ENCODE measurements at regions not wholly inside any gene's neighbourhood (a gene's known extent, or its start where the extent isn't known, plus 50 kb on each side); places are given as distances from the start of the nearest gene placed in this dataset.
"Not testable (repeated sequence)": the region's sequence is repeated elsewhere in the genome, so short reads cannot be mapped to it uniquely, and the experiment has no call there.

DNA sequence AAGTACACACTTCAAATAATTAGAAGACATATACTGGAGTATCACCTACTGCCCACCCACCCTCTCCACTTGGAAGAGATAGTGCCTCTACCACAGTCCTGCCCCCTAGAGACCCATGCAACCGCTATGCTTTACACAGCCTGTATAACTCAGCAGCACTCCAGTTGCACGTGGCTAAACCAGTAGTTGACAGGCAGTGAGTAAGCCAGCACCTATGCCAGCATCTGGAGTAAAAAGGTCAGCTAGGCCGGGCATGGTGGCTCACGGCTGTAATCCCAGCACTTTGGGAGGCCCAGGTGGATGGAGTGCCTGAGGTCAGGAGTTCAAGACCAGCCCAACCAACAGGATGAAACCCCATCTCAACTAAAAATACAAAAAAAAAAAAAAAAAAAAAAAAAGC lies 356.4 kb downstream of the NR2F1-AS1 start:
- no peak for TF ChIP-seq EZH2phosphoT487 (IDR thresholded peaks at IDR 0.05; ENCODE audit: low read depth)
- TF ChIP-seq, protein P1, sequence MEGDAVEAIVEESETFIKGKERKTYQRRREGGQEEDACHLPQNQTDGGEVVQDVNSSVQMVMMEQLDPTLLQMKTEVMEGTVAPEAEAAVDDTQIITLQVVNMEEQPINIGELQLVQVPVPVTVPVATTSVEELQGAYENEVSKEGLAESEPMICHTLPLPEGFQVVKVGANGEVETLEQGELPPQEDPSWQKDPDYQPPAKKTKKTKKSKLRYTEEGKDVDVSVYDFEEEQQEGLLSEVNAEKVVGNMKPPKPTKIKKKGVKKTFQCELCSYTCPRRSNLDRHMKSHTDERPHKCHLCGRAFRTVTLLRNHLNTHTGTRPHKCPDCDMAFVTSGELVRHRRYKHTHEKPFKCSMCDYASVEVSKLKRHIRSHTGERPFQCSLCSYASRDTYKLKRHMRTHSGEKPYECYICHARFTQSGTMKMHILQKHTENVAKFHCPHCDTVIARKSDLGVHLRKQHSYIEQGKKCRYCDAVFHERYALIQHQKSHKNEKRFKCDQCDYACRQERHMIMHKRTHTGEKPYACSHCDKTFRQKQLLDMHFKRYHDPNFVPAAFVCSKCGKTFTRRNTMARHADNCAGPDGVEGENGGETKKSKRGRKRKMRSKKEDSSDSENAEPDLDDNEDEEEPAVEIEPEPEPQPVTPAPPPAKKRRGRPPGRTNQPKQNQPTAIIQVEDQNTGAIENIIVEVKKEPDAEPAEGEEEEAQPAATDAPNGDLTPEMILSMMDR (IDR thresholded peaks at IDR 0.05; ENCODE audit: low read depth, low read length): no peak

DNA sequence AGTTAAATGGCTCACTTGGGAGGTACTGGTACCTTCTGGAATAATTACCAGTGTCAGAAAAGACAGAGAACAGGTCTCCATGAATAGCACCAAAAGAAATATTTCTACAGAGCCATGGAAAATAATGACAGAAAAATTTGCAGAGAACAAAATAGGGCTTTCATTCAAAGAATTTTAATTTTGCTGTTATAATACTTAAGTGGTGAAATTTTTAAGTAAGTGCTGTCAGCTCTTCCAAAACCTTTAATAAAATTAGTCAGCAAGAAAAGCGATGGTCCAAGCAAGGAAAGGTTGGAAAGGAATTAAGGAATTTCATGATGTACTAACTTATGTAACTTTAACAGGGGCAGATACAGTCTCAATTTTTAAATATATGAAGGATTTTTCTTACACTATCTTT lies 359.2 kb downstream of the NR2F1-AS1 start:
- H2AFZ ChIP-seq (ENCODE audit: low read depth, low read length): no peak overlapping the region
- no peaks in the 10 kb centered on the region for H3K4me1 ChIP-seq (ENCODE audit: low read length)
- H3K9me3 ChIP-seq (ENCODE audit: insufficient read depth, low read length): no peaks in the 10 kb centered on the region
- no peaks in the 10 kb centered on the region for H3K27me3 ChIP-seq (ENCODE audit: low read depth, low read length)
- H3K36me3 ChIP-seq (replicated peaks; ENCODE audit: low read depth, low read length): no peaks in the 10 kb centered on the region
- H3K79me2 ChIP-seq (ENCODE audit: low read length): no peaks in the 10 kb centered on the region
- no peak overlapping the region for H3K27ac ChIP-seq (ENCODE audit: low read length)
- TF ChIP-seq, protein P1 (IDR thresholded peaks at IDR 0.05; ENCODE audit: low read depth, low read length): no peak
- no peak for TF ChIP-seq EZH2phosphoT487 (IDR thresholded peaks at IDR 0.05; ENCODE audit: low read depth)
- H4K20me1 ChIP-seq (ENCODE audit: insufficient read depth, low read length): no peaks in the 10 kb centered on the region
- H3K4me2 ChIP-seq (ENCODE audit: low read length): no peak overlapping the region
- H3K4me3 ChIP-seq (ENCODE audit: low read length): no peak overlapping the region
- H3K9ac ChIP-seq (ENCODE audit: low read length): no peak overlapping the region

More for the DNA sequence above, 356.4 kb downstream of the NR2F1-AS1 start:
- H2AFZ ChIP-seq (ENCODE audit: low read depth, low read length): no peak overlapping the region
- no peaks in the 10 kb centered on the region for H3K9me3 ChIP-seq (ENCODE audit: insufficient read depth, low read length)
- H3K27ac ChIP-seq (ENCODE audit: low read length): no peak overlapping the region
- H3K27me3 ChIP-seq (ENCODE audit: low read depth, low read length): no peaks in the 10 kb centered on the region
- H4K20me1 ChIP-seq (ENCODE audit: insufficient read depth, low read length): no peaks in the 10 kb centered on the region
- no peak overlapping the region for H3K9ac ChIP-seq (ENCODE audit: low read length)
- H3K36me3 ChIP-seq (replicated peaks; ENCODE audit: low read depth, low read length): no peaks in the 10 kb centered on the region
- no peak overlapping the region for H3K4me3 ChIP-seq (ENCODE audit: low read length)
- no peaks in the 10 kb centered on the region for H3K79me2 ChIP-seq (ENCODE audit: low read length)
- no peaks in the 10 kb centered on the region for H3K4me1 ChIP-seq (ENCODE audit: low read length)
- no peak overlapping the region for H3K4me2 ChIP-seq (ENCODE audit: low read length)

DNA sequence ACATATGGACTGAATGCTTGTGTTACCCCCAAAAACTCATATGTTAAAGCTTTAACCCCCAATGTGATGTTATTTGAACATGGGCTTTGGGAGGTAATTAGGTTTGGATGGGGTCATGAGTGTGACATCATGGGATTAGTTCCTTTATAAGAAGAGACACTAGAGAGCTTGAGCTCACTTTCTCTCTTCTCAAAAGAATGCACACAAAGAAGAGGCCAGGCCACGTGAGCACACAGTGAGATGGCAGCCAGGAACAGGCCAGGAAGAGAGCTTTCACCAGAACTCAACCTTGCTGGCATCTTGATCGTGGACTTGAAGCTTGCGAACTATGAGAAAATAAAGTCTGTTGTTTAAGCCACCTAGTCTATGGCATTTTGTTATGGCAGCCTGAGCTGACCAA lies 360.6 kb downstream of the NR2F1-AS1 start:
- Histone ChIP-seq H3K79me2 (ENCODE audit: low read length) (no peaks in the 10 kb centered on the region), H3K4me3 (ENCODE audit: low read length) (no peak overlapping the region), H4K20me1 (ENCODE audit: insufficient read depth, low read length) (no peaks in the 10 kb centered on the region), H3K9ac (ENCODE audit: low read length) (no peak overlapping the region), H3K4me1 (ENCODE audit: low read length) (no peaks in the 10 kb centered on the region), H3K4me2 (ENCODE audit: low read length) (no peak overlapping the region), H3K27ac (ENCODE audit: low read length) (no peak overlapping the region), H3K27me3 (ENCODE audit: low read depth, low read length) (no peaks in the 10 kb centered on the region), H3K9me3 (ENCODE audit: insufficient read depth, low read length) (no peaks in the 10 kb centered on the region), H3K36me3 (replicated peaks; ENCODE audit: low read depth, low read length) (no peaks in the 10 kb centered on the region), H2AFZ (ENCODE audit: low read depth, low read length) (no peak overlapping the region)
- TF ChIP-seq, protein P1 (IDR thresholded peaks at IDR 0.05; ENCODE audit: low read depth, low read length): no peak
- TF ChIP-seq EZH2phosphoT487 (IDR thresholded peaks at IDR 0.05; ENCODE audit: low read depth): no peak

DNA sequence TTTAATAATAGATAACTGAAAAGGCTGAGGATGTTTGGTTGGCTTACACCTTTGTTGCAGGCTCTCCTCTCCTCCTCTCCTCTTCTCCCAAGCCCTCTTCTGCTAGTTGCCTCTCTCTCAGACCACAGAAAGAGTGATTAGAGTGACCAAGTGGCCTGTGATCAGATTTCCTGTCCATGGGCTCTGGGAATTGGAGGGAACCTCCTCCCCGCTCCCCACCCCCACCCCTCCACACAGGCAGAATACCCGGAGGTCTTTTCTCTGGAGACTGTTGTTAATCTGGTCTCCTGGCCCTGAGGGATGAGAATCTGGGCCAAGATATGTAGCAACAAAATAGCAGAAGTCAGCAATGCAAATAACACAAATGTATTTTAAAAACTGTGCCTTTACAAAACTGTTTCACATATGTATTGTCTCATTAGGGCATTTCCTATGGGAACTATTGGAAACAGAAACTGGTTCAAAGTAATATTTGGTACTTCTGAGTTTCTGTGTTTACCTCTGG lies 361.3 kb downstream of the NR2F1-AS1 start:
- H3K4me3 ChIP-seq (ENCODE audit: low read length): no peak overlapping the region
- H3K79me2 ChIP-seq (ENCODE audit: low read length): no peaks in the 10 kb centered on the region
- no peaks in the 10 kb centered on the region for H3K4me1 ChIP-seq (ENCODE audit: low read length)
- no peak overlapping the region for H3K9ac ChIP-seq (ENCODE audit: low read length)
- no peaks in the 10 kb centered on the region for H3K9me3 ChIP-seq (ENCODE audit: insufficient read depth, low read length)
- H2AFZ ChIP-seq (ENCODE audit: low read depth, low read length): no peak overlapping the region
- H3K36me3 ChIP-seq (replicated peaks; ENCODE audit: low read depth, low read length): no peaks in the 10 kb centered on the region
- H3K27me3 ChIP-seq (ENCODE audit: low read depth, low read length): no peaks in the 10 kb centered on the region
- TF ChIP-seq, protein P1 (IDR thresholded peaks at IDR 0.05; ENCODE audit: low read depth, low read length): no peak
- no peak for TF ChIP-seq EZH2phosphoT487 (IDR thresholded peaks at IDR 0.05; ENCODE audit: low read depth)
- H3K27ac ChIP-seq (ENCODE audit: low read length): no peak overlapping the region
- no peaks in the 10 kb centered on the region for H4K20me1 ChIP-seq (ENCODE audit: insufficient read depth, low read length)
- H3K4me2 ChIP-seq (ENCODE audit: low read length): no peak overlapping the region

DNA sequence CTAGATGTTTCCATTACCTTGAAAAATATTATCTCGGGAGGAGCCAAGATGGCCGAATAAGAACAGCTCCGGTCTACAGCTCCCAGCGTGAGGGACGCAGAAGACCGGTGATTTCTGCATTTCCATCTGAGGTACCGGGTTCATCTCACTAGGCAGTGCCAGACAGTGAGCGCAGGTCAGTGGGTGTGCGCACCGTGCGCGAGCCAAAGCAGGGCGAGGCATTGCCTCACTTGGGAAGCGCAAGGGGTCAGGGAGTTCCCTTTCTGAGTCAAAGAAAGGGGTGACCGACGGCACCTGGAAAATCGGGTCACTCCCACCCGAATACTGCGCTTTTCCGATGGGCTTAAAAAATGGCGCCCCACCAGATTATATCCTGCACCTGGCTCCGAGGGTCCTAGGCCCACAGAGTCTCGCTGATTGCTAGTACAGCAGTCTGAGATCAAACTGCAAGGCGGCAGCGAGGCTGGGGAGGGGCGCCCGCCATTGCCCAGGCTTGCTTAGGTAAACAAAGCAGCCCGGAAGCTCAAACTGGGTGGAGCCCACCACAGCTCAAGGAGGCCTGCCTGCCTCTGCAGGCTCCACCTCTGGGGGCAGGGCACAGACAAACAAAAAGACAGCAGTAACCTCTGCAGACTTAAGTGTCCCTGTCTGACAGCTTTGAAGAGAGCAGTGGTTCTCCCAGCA lies 367.8 kb downstream of the NR2F1-AS1 start:
- H3K4me3 ChIP-seq (ENCODE audit: low read length); H4K20me1 ChIP-seq (ENCODE audit: insufficient read depth, low read length); H3K4me2 ChIP-seq (ENCODE audit: low read length); H3K9ac ChIP-seq (ENCODE audit: low read length); H2AFZ ChIP-seq (ENCODE audit: low read depth, low read length); H3K27ac ChIP-seq (ENCODE audit: low read length); H3K27me3 ChIP-seq (ENCODE audit: low read depth, low read length); H3K9me3 ChIP-seq (ENCODE audit: insufficient read depth, low read length); H3K79me2 ChIP-seq (ENCODE audit: low read length); H3K4me1 ChIP-seq (ENCODE audit: low read length); H3K36me3 ChIP-seq (replicated peaks; ENCODE audit: low read depth, low read length): not testable (repeated sequence)

All from OCI-LY3 (cell line).